WTC11 (cell line): ENCODE measurements at regions not wholly inside any gene's neighbourhood (a gene's known extent, or its start where the extent isn't known, plus 50 kb on each side); places are given as distances from the start of the nearest gene placed in this dataset.
A peak's percentile ranks its signal among the peaks of the same experiment; 100 is the strongest.

Source experiments
- ATAC-seq: fragments of 200-7000 bp; cut with Tn5 transposase; 2 replicates; pipeline ENCODE4 v1.10.0; 2021; ENCODE audit warnings: mild to moderate bottlenecking, moderate library complexity
- CTCF ChIA-PET: fragments of 300-600 bp; sonication (Branson Sonifier 250); formaldehyde crosslinking; loops from one replicate; lab custom pipeline; 2021; ENCODE audit warnings: antibody characterized with exemption; lab: Charles Lee
- POLR2A ChIA-PET: fragments of 350-600 bp; sonication (Branson Sonifier 250); formaldehyde crosslinking; loops from one replicate; lab custom pipeline; 2021; ENCODE audit warnings: antibody characterized with exemption; lab: Charles Lee
- DNase-seq: peaks from one replicate; pipeline ENCODE4 v3.0.0; 2021; ENCODE audit warnings: low spot score
- H3K27ac Mint-ChIP-seq: 2 replicates; pipeline ENCODE4 v1.8.0; 2021; ENCODE audit warnings: mixed read lengths
- H3K27me3 Mint-ChIP-seq: 2 replicates; pipeline ENCODE4 v1.8.0; 2021; ENCODE audit warnings: low read depth, mild to moderate bottlenecking, moderate library complexity, mixed read lengths
- H3K36me3 Mint-ChIP-seq: 2 replicates; pipeline ENCODE4 v1.8.0; 2021; ENCODE audit warnings: mixed read lengths
- H3K4me1 Mint-ChIP-seq: 2 replicates; pipeline ENCODE4 v1.8.0; 2022; ENCODE audit warnings: mixed read lengths
- H3K4me3 Mint-ChIP-seq: 2 replicates; pipeline ENCODE4 v1.8.0; 2021; ENCODE audit warnings: mild to moderate bottlenecking, moderate library complexity, mixed read lengths
- H3K9me3 Mint-ChIP-seq: 2 replicates; pipeline ENCODE4 v1.8.0; 2021; ENCODE audit warnings: mixed read lengths
- AR ChIP-seq: fragments of 250-450 bp; sonication (Bioruptor Pico); IDR thresholded peaks from 2 replicates; pipeline ENCODE4 v1.9.0; 2021; ENCODE audit warnings: mild to moderate bottlenecking
- ATF1 ChIP-seq: sonication (generic); formaldehyde crosslinking; IDR thresholded peaks from 2 replicates; pipeline ENCODE4 v1.8.1; 2023; ENCODE audit warnings: mild to moderate bottlenecking, moderate library complexity, missing genetic modification reagents
- CDX4 ChIP-seq: fragments of 250-450 bp; sonication (Bioruptor Pico); IDR thresholded peaks from 2 replicates; pipeline ENCODE4 v1.9.0; 2021; ENCODE audit warnings: moderate library complexity, mild to moderate bottlenecking, inconsistent platforms, borderline replicate concordance
- CREB1 ChIP-seq: sonication (generic); formaldehyde crosslinking; IDR thresholded peaks from 2 replicates; pipeline ENCODE4 v1.8.0; 2023; ENCODE audit warnings: mild to moderate bottlenecking, missing genetic modification reagents
- CREM ChIP-seq: sonication (generic); formaldehyde crosslinking; IDR thresholded peaks from 2 replicates; pipeline ENCODE4 v1.8.1; 2022; ENCODE audit warnings: mild to moderate bottlenecking, missing genetic modification reagents, moderate library complexity
- FOXJ3 ChIP-seq: sonication (generic); formaldehyde crosslinking; IDR thresholded peaks from 2 replicates; pipeline ENCODE4 v1.9.0; 2021; ENCODE audit warnings: missing genetic modification reagents, mild to moderate bottlenecking, borderline replicate concordance
- FOXP1 ChIP-seq: sonication (generic); formaldehyde crosslinking; IDR thresholded peaks from 2 replicates; pipeline ENCODE4 v1.8.0; 2022; ENCODE audit warnings: missing genetic modification reagents, mild to moderate bottlenecking, moderate library complexity, borderline replicate concordance
- GABPB1 ChIP-seq: sonication (generic); formaldehyde crosslinking; IDR thresholded peaks from 2 replicates; pipeline ENCODE4 v1.8.1; 2023; ENCODE audit warnings: mild to moderate bottlenecking, missing genetic modification reagents
- GTF2I ChIP-seq: fragments of 250-450 bp; sonication (Bioruptor Pico); conservative IDR thresholded peaks from 2 replicates; pipeline ENCODE4 v1.4.0; 2021; ENCODE audit warnings: mild to moderate bottlenecking
- MYBL2 ChIP-seq: sonication (generic); formaldehyde crosslinking; IDR thresholded peaks from 2 replicates; pipeline ENCODE4 v1.8.1; 2023; ENCODE audit warnings: mild to moderate bottlenecking, moderate library complexity, missing genetic modification reagents
- NFATC4 ChIP-seq: fragments of 250-450 bp; sonication (Bioruptor Pico); IDR thresholded peaks from 2 replicates; pipeline ENCODE4 v1.9.0; 2021; ENCODE audit warnings: mild to moderate bottlenecking
- NFE2L1 ChIP-seq: sonication (generic); formaldehyde crosslinking; IDR thresholded peaks from 2 replicates; pipeline ENCODE4 v1.8.1; 2023; ENCODE audit warnings: missing genetic modification reagents
- NR2C2 ChIP-seq: sonication (generic); formaldehyde crosslinking; IDR thresholded peaks from 2 replicates; pipeline ENCODE4 v1.8.0; 2022; ENCODE audit warnings: mild to moderate bottlenecking, missing genetic modification reagents
- SOX15 ChIP-seq: fragments of 250-450 bp; sonication (Bioruptor Pico); IDR thresholded peaks from 2 replicates; pipeline ENCODE4 v1.9.0; 2021; ENCODE audit warnings: mild to moderate bottlenecking
- SP1 ChIP-seq: sonication (generic); formaldehyde crosslinking; conservative IDR thresholded peaks from 2 replicates; pipeline ENCODE4 v1.8.1; 2022; ENCODE audit warnings: missing genetic modification reagents
- ZBTB21 ChIP-seq: sonication (generic); formaldehyde crosslinking; IDR thresholded peaks from 2 replicates; pipeline ENCODE4 v1.8.1; 2023; ENCODE audit warnings: mild to moderate bottlenecking, missing genetic modification reagents, borderline replicate concordance
- ZBTB43 ChIP-seq: sonication (generic); formaldehyde crosslinking; IDR thresholded peaks from 2 replicates; pipeline ENCODE4 v1.8.1; 2023; ENCODE audit warnings: mild to moderate bottlenecking, missing genetic modification reagents
- ZNF121 ChIP-seq: sonication (generic); formaldehyde crosslinking; IDR thresholded peaks from 2 replicates; pipeline ENCODE4 v1.8.0; 2023; ENCODE audit warnings: missing genetic modification reagents
- ZNF232 ChIP-seq: sonication (generic); formaldehyde crosslinking; IDR thresholded peaks from 2 replicates; pipeline ENCODE4 v1.8.0; 2022; ENCODE audit warnings: mild to moderate bottlenecking, missing genetic modification reagents
- ZNF416 ChIP-seq: fragments of 250-450 bp; sonication (Bioruptor Pico); IDR thresholded peaks from 2 replicates; pipeline ENCODE4 v1.9.0; 2021; ENCODE audit warnings: mild to moderate bottlenecking, inconsistent platforms
- ZNF671 ChIP-seq: fragments of 250-450 bp; sonication (Bioruptor Pico); IDR thresholded peaks from 2 replicates; pipeline ENCODE4 v1.8.0; 2021; ENCODE audit warnings: mild to moderate bottlenecking
- TF ChIP-seq, protein P1 (sequence below): sonication (generic); formaldehyde crosslinking; IDR thresholded peaks from 2 replicates; pipeline ENCODE4 v1.8.0; 2022; ENCODE audit warnings: missing genetic modification reagents
- TF ChIP-seq, protein P2 (sequence below): sonication (generic); formaldehyde crosslinking; IDR thresholded peaks from 2 replicates; pipeline ENCODE4 v1.8.0; 2022; ENCODE audit warnings: mild to moderate bottlenecking, missing genetic modification reagents

DNA sequence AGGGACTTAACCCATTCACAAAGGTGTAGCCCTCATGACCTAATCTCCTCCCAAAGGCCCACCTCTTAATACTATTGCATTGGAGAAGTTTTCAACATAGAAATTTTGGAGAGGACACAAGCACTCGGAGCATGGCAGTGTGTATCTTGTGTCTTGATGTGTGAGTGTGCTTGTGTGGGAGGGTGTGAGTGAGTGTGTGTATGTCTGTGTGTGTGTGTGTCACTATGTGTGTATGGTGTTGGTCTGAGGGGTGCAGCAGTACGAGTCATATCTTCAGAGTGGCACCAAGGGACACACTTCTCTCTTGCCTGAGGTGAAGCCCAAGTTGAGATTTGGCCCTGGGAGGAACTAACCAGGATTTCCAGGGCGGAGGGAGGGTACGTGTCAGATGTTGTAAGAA lies 73.7 kb downstream of the NAV1 start (continued):
- TF ChIP-seq AR (CRISPR knock-in tag) (no peak), FOXJ3 (CRISPR knock-in tag) (no peak)

GRCh38 chr1:201614262-201615015 lies 75.5 kb downstream of the NAV1 start:
- H3K4me3 Mint-ChIP-seq = peak overlapping the region; percentile 66
- CTCF ChIA-PET = interaction anchor here (0.7 to 1.9 kb wide), 10 partner anchors 8 to 178 kb away, joined by 3 to 13 read pairs (median 6); no protein-coding TSS in a partner anchor
- H3K4me1 Mint-ChIP-seq = peaks cover 28% of the 10 kb centered on the region
- no peaks in the 10 kb centered on the region for H3K36me3 Mint-ChIP-seq
- ATAC-seq (peak; percentile 96), DNase-seq (peak; percentile 89)
- H3K9me3 Mint-ChIP-seq = no peaks in the 10 kb centered on the region
- peaks cover 4% of the 10 kb centered on the region for H3K27me3 Mint-ChIP-seq
- POLR2A ChIA-PET = interaction anchor here (0.7 to 1.2 kb wide), 5 partner anchors 9 to 37 kb away, joined by 3 to 4 read pairs (median 3); no protein-coding TSS in a partner anchor
- H3K27ac Mint-ChIP-seq = no peak overlapping the region
- no peak for TF ChIP-seq ATF1 (CRISPR knock-in tag)
- TF ChIP-seq ZNF671 (CRISPR knock-in tag) = no peak
- peak; percentile 100 for TF ChIP-seq ZNF121 (CRISPR knock-in tag)
- TF ChIP-seq ZNF232 (CRISPR knock-in tag) = no peak
- 0 out of 2 replicates have a peak, but pooled peaks have one; percentile 17 for TF ChIP-seq CREM (CRISPR knock-in tag)
- no peak for TF ChIP-seq ZNF416 (CRISPR knock-in tag)
- TF ChIP-seq, protein P1, sequence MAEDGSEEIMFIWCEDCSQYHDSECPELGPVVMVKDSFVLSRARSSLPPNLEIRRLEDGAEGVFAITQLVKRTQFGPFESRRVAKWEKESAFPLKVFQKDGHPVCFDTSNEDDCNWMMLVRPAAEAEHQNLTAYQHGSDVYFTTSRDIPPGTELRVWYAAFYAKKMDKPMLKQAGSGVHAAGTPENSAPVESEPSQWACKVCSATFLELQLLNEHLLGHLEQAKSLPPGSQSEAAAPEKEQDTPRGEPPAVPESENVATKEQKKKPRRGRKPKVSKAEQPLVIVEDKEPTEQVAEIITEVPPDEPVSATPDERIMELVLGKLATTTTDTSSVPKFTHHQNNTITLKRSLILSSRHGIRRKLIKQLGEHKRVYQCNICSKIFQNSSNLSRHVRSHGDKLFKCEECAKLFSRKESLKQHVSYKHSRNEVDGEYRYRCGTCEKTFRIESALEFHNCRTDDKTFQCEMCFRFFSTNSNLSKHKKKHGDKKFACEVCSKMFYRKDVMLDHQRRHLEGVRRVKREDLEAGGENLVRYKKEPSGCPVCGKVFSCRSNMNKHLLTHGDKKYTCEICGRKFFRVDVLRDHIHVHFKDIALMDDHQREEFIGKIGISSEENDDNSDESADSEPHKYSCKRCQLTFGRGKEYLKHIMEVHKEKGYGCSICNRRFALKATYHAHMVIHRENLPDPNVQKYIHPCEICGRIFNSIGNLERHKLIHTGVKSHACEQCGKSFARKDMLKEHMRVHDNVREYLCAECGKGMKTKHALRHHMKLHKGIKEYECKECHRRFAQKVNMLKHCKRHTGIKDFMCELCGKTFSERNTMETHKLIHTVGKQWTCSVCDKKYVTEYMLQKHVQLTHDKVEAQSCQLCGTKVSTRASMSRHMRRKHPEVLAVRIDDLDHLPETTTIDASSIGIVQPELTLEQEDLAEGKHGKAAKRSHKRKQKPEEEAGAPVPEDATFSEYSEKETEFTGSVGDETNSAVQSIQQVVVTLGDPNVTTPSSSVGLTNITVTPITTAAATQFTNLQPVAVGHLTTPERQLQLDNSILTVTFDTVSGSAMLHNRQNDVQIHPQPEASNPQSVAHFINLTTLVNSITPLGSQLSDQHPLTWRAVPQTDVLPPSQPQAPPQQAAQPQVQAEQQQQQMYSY (CRISPR knock-in tag) = no peak
- no peak for TF ChIP-seq CREB1
- no peak for TF ChIP-seq ZBTB21 (CRISPR knock-in tag)
- no peak for TF ChIP-seq NFATC4
- peak; percentile 25; the same call in 1 of the 2 replicates for TF ChIP-seq SP1 (CRISPR knock-in tag)
- TF ChIP-seq MYBL2 (CRISPR knock-in tag) = no peak
- peak; percentile 84 for TF ChIP-seq FOXP1
- TF ChIP-seq CDX4 (CRISPR knock-in tag) = no peak
- TF ChIP-seq ZBTB43 = peak; percentile 54; the same call in 1 of the 2 replicates
- no peak for TF ChIP-seq NR2C2 (CRISPR knock-in tag)
- TF ChIP-seq NFE2L1 (CRISPR knock-in tag) = no peak
- TF ChIP-seq GTF2I = peak; percentile 5; the same call in 1 of the 2 replicates
- no peak for TF ChIP-seq SOX15 (CRISPR knock-in tag)
- TF ChIP-seq GABPB1 (CRISPR knock-in tag) = no peak
- TF ChIP-seq AR (CRISPR knock-in tag) = no peak
- TF ChIP-seq, protein P2, sequence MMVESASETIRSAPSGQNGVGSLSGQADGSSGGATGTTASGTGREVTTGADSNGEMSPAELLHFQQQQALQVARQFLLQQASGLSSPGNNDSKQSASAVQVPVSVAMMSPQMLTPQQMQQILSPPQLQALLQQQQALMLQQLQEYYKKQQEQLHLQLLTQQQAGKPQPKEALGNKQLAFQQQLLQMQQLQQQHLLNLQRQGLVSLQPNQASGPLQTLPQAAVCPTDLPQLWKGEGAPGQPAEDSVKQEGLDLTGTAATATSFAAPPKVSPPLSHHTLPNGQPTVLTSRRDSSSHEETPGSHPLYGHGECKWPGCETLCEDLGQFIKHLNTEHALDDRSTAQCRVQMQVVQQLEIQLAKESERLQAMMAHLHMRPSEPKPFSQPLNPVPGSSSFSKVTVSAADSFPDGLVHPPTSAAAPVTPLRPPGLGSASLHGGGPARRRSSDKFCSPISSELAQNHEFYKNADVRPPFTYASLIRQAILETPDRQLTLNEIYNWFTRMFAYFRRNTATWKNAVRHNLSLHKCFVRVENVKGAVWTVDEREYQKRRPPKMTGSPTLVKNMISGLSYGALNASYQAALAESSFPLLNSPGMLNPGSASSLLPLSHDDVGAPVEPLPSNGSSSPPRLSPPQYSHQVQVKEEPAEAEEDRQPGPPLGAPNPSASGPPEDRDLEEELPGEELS (CRISPR knock-in tag) = peak; percentile 74; the same call in 1 of the 2 replicates
